Activated CD4-positive, alpha-beta T cell treated with anti-CD3 and anti-CD28 coated beads for 36 hours (primary cell): ENCODE measurements at regions not wholly inside any gene's neighbourhood (a gene's known extent, or its start where the extent isn't known, plus 50 kb on each side); places are given as distances from the start of the nearest gene placed in this dataset.

ENCODE experiments used
- ATAC-seq: fragments of 200-7000 bp; cut with Tn5 transposase; one replicate; pipeline ENCODE4 v1.10.0; 2021; ENCODE audit warnings: mild to moderate bottlenecking, moderate library complexity
- CTCF ChIA-PET: fragments of 350-600 bp; sonication (Branson Sonifier 250); formaldehyde crosslinking; loops from one replicate; lab custom pipeline; 2021; ENCODE audit warnings: antibody characterized with exemption; lab: Charles Lee
- POLR2A ChIA-PET: fragments of 350-600 bp; sonication (Branson Sonifier 250); formaldehyde crosslinking; loops from one replicate; lab custom pipeline; 2021; ENCODE audit warnings: antibody characterized with exemption, inconsistent platforms; lab: Charles Lee
- DNase-seq: peaks from one replicate; pipeline ENCODE4 v3.0.0-alpha.2; 2020
- H3K27ac Mint-ChIP-seq: one replicate; pipeline ENCODE4 v1.8.0; 2021; ENCODE audit warnings: mixed read lengths
- H3K27me3 Mint-ChIP-seq: one replicate; pipeline ENCODE4 v1.8.0; 2021; ENCODE audit warnings: mixed read lengths
- H3K36me3 Mint-ChIP-seq: one replicate; pipeline ENCODE4 v1.8.0; 2021; ENCODE audit warnings: low read depth, mixed read lengths
- H3K4me1 Mint-ChIP-seq: one replicate; pipeline ENCODE4 v1.8.0; 2021; ENCODE audit warnings: mixed read lengths
- H3K4me3 Mint-ChIP-seq: one replicate; pipeline ENCODE4 v1.8.0; 2021; ENCODE audit warnings: mild to moderate bottlenecking, moderate library complexity, mixed read lengths
- H3K9me3 Mint-ChIP-seq: one replicate; pipeline ENCODE4 v1.8.0; 2021; ENCODE audit warnings: low read depth, mixed read lengths
- intact Hi-C, 2 experiments: fragments of 100-400 bp; cut with DNase I in 1 of 2; cut with micrococcal nuclease in 1 of 2; formaldehyde crosslinking; loops; one replicate each; pipeline versions ENCODE4 v1.14.2 to v1.15.1; 2022 to 2024; cut with DNase I, micrococcal nuclease

- peaks cover 7% of the 10 kb centered on the region for H3K27me3 Mint-ChIP-seq
- H3K27ac Mint-ChIP-seq = no peak overlapping the region
- POLR2A ChIA-PET = no interaction called here
- DNase-seq (no peak), ATAC-seq (no peak)
- H3K36me3 Mint-ChIP-seq = peaks cover 4% of the 10 kb centered on the region
- CTCF ChIA-PET = interaction anchor here (0.7 to 2.0 kb wide), 3 partner anchors 9 to 133 kb away, joined by 3 to 6 read pairs (median 4); no protein-coding TSS in a partner anchor
- no peak overlapping the region for H3K4me3 Mint-ChIP-seq
- no peaks in the 10 kb centered on the region for H3K4me1 Mint-ChIP-seq
- intact Hi-C loops = no loop called here
- H3K9me3 Mint-ChIP-seq = peaks cover 9% of the 10 kb centered on the region
Observed at GRCh38 chr20:40977218-40977617, 51.4 kb upstream of the TOP1 start.

GRCh38 chr20:40978761-40979160 lies 49.9 kb upstream of the TOP1 start:
- Mint-ChIP-seq H3K4me1 (no peaks in the 10 kb centered on the region), H3K36me3 (peaks cover 4% of the 10 kb centered on the region), H3K9me3 (peaks cover 9% of the 10 kb centered on the region), H3K4me3 (no peak overlapping the region), H3K27ac (no peak overlapping the region), H3K27me3 (peaks cover 7% of the 10 kb centered on the region)
- DNase-seq (no peak), ATAC-seq (no peak)
- ChIA-PET CTCF (interaction anchor here (0.9 to 2.0 kb wide), 5 partner anchors 10 to 117 kb away, joined by 3 to 6 read pairs (median 4); no protein-coding TSS in a partner anchor), POLR2A (no interaction called here)
- intact Hi-C loops = no loop called here
